ENCODE measurements at regions not wholly inside any gene's neighbourhood (a gene's known extent, or its start where the extent isn't known, plus 50 kb on each side); places are given as distances from the start of the nearest gene placed in this dataset.

- TF ChIP-seq ZFX (CRISPR knock-in tag; IDR thresholded peaks at IDR 0.05; ENCODE audit: low read depth): no peak
- TF ChIP-seq ZBTB40 (IDR thresholded peaks at IDR 0.05): no peak
- TF ChIP-seq ZBTB40 (CRISPR knock-in tag; IDR thresholded peaks at IDR 0.05): no peak
- no peak for TF ChIP-seq ZNF292 (CRISPR knock-in tag; IDR thresholded peaks at IDR 0.05; ENCODE audit: borderline replicate concordance, low read depth)
- no peak for TF ChIP-seq SNAPC5 (CRISPR knock-in tag; IDR thresholded peaks at IDR 0.05; ENCODE audit: borderline replicate concordance)
- no peak for TF ChIP-seq CAMTA2 (CRISPR knock-in tag; IDR thresholded peaks at IDR 0.05; ENCODE audit: borderline replicate concordance)
- no peak for TF ChIP-seq AFF4 (CRISPR knock-in tag; IDR thresholded peaks at IDR 0.05)
- TF ChIP-seq CCAR2 (optimal IDR thresholded peaks at IDR 0.05; ENCODE audit: low read depth, low read length): no peak
- TF ChIP-seq REPIN1 (CRISPR knock-in tag; IDR thresholded peaks at IDR 0.05; ENCODE audit: borderline replicate concordance, low read depth): no peak
- no peak for TF ChIP-seq ARNT (IDR thresholded peaks at IDR 0.05)
Measured at GRCh38 chr2:156867201-156867600, 390.3 kb upstream of the GALNT5 start.

All from HepG2 (cell line).